GM18520 (cell line): ENCODE measurements at regions not wholly inside any gene's neighbourhood (a gene's known extent, or its start where the extent isn't known, plus 50 kb on each side); places are given as distances from the start of the nearest gene placed in this dataset.

Source experiments
- ATAC-seq: cut with Tn5 transposase; IDR thresholded peaks from one replicate; pipeline ENCODE4 v1.9.1; 2021; ENCODE audit not compliant: unreplicated experiment

DNA sequence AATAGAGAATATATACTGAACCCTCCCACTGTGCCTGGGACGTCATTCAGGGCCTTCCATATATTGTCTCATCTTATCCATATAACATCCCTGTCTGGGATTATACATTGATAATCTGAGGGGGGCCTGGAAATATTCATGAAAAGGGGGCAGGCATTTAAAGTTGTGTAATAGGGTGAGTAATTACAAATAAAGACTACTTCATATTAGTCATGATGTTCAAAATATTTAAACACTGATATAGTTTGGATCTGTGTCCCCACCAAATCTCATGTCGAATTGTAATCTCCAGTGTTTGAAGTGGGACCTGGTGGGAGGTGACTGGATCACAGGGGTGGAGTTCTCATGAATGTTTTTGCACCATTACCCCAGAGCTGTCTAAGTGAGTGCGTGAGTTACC, 97.8 kb downstream of the AQP9 start:
- ATAC-seq = no peak

GRCh38 chr15:58240191-58240932, 102.2 kb downstream of the AQP9 start:
- no peak for ATAC-seq

DNA sequence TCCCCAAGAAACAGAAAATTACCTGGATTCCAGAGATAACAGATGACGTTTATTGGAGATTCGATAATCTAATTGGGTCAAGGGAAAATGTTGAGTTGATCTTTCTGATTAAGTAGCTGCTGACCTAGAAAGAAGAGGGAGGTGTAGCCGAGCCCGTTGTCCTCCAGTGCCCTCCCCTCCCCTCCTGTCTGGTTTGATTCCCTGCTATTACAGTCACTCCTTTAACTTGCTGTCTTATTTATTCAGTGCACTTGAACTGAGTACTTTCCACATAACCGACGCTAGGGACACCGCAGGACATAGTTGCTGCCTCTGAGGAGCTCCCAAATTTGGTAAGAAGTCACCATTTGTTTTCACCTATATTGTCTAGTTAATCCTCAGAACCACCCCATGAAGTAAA, 103.7 kb downstream of the AQP9 start:
- no peak for ATAC-seq

DNA sequence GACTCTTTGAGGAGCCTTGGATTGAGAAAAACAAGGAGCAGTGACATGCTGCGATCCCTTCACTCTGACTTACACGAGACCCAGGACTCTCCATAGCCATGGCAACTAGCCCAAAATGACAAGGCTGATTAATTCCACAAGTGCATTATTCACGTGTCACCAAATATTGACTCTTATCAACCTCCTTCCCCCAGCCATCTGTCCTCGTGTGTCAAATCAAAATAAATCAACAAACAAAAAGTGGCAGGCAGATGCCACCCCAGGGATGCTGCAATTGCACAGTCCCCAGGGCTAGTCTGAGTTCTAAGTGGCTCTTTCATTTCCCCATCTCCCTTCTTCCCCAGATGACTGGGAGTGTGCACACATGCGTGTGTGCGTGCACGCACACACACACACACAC, 104.9 kb downstream of the AQP9 start:
- no peak for ATAC-seq

DNA sequence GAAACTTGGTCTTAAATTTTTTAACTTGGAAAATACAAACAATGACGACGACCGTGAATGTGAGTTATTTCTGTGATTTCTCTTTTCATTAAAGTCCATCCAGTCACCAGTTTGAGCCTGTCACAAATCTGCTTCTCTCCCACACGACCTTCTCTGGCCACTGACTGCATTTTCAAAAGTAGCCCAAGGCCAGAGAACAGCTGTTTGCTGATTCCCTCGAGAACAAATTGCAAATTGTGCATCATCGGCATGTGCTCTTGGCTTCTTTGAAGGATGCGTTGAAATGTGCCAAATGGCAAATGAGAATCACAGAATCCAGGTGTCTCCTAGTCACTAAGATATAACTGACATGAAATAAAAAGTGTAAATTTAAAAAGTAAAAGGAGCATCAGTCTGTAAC, 106.4 kb downstream of the AQP9 start:
- no peak for ATAC-seq

DNA sequence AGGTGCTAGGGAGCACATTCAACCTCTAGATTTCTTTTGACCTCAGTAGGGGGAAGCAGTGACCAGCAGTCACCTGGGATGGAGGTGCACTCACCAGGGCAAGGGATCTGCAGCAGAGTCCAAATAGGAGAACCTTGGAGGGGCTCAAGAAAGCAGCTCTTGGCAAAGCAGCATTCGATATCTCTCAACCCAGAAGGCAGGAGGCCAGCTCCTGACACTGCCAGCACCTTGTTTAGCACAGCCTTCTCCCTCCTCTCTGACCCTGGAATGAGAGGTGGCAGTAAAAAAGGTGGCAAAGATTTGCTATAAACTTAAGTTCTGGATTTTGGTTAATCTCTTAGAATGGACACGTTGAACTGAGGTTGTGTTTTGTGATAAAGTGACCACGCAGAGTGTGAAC, 107.9 kb downstream of the AQP9 start:
- no peak for ATAC-seq

GRCh38 chr15:58247855-58248842, 110.0 kb downstream of the AQP9 start:
- ATAC-seq = no peak

DNA sequence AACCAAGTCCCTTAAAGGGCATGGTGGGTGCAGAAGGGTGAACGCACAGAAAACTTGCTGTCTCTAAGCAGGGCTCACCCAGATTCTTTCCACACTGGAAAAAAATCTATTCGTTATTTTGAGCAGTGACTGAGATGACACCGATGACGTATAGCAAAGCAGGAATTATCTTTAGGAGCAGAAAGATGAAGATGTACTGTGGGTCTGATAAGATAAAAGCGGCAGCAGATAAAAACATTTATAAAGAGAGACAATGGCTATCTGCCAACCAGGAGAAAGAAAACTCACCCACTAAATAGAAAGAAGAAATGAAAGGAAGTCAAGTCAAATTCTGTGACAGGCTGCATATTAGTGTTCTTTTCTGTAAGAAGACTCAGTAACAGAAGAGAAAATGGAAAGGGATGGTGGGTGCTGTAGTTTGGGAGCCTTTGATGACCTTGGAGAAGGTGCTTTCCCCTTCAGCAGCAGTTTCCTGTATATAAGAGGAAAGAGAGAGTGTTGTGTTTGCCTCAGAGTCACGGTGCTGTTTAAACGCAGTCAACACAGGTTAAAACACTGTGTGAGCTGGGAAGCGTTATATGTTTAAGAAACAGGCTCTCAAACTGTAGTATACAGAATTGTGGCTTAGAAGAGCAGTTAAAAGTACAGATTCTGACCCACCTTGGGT, 111.6 kb downstream of the AQP9 start:
- no peak for ATAC-seq

- no peak for ATAC-seq
These were observed 114.6 kb downstream of the AQP9 start for GRCh38 chr15:58252586-58253323.

GRCh38 chr15:58257776-58258325, 119.7 kb downstream of the AQP9 start:
- no peak for ATAC-seq

GRCh38 chr15:58258501-58259292, 120.5 kb downstream of the AQP9 start:
- ATAC-seq = no peak

GRCh38 chr15:58260205-58260724, 122.1 kb downstream of the AQP9 start:
- no peak for ATAC-seq

DNA sequence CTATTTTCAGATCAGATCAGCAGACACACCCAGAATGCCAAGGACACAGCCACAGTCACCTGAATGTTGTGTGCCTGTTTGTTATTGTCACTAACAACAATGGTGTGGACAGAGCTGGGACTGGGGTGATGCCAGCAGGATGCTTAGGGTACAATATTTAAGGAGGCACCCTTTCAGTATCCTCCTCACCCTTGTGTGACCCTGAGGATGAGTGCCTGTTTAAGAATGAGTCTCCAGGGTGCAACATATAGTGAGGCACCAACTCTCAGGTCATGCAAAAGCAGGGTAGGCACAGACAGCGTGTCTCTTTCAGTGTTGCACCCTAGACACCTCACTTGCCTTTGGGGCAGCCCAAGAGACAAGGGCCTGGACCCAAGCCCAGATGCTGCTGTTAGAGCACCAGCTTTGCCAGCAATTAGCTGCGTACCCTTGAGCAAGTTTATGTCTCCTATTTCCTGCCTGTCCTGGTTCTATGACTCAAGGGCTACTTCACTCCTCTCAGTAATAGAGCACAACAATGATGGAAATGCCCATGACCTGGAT, 122.6 kb downstream of the AQP9 start:
- ATAC-seq = no peak

DNA sequence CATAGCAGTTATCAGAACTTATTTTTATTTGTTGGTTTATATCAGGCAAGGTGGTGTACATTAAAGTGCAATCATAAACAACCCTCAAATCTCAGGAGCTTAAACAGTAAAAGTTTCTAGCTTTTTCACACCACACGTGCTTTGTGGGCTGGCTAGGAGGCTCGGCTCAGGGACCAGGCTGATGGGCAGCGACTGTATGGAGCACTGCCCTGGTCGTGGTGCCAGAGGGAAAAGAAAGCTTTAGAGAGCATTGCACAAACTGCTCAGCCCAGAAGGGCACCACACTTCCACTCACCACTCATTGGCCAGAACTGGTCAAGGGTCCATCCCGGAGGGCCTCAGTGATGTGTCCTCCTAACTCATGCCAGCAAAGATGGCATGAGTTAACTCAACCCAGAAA, 123.2 kb downstream of the AQP9 start:
- no peak for ATAC-seq

- ATAC-seq = no peak
These were observed 126.1 kb downstream of the AQP9 start for GRCh38 chr15:58264053-58264971.

DNA sequence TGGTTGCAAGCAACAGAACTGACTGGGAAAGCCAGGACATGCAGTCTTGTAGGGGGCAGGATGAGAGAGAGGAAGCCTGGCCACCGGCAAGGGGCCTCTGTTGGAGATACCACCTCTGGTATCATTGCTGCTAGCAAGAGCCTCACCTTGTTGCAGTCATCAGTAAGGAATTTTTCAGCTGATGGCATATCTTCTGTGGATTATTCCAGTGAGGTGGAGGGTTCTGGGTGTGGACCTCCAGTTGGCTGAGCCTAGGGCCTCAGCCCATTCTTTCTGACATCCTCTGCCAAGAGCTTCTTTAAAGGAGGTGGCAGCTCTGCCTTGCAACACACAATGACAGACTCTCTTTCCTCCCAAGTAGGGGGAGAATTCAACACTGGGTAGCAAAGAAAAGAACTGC, 128.9 kb downstream of the AQP9 start:
- ATAC-seq = no peak

GRCh38 chr15:58268746-58269267, 130.6 kb downstream of the AQP9 start:
- no peak for ATAC-seq
